Astrocyte of the spinal cord (primary cell): ENCODE measurements at regions not wholly inside any gene's neighbourhood (a gene's known extent, or its start where the extent isn't known, plus 50 kb on each side); places are given as distances from the start of the nearest gene placed in this dataset.

Source experiments
- DNase-seq: peaks from one replicate; pipeline ENCODE4 v3.0.0; 2011; ENCODE audit warnings: low read depth, low spot score
- H3K4me3 ChIP-seq: 2 replicates; pipeline ENCODE4 v1.5.1; 2011; ENCODE audit warnings: low read depth, mild to moderate bottlenecking, low read length, moderate library complexity
- CTCF ChIP-seq: IDR thresholded peaks from 2 replicates; pipeline ENCODE4 v1.5.1; 2012; ENCODE audit warnings: low read depth, mild to moderate bottlenecking, low read length, inconsistent platforms
- in situ Hi-C: cut with HindIII; loops from 2 replicates; pipeline ENCODE4 v1.10.0; 2017; ENCODE audit warnings: low sequenced_read_pairs

- in situ Hi-C loops: no loop called here
- TF ChIP-seq CTCF: no peak
- no peak overlapping the region for H3K4me3 ChIP-seq
- no peak for DNase-seq
Measured at GRCh38 chr16:35691057-35691456, 2231.6 kb downstream of the TP53TG3F start.

DNA sequence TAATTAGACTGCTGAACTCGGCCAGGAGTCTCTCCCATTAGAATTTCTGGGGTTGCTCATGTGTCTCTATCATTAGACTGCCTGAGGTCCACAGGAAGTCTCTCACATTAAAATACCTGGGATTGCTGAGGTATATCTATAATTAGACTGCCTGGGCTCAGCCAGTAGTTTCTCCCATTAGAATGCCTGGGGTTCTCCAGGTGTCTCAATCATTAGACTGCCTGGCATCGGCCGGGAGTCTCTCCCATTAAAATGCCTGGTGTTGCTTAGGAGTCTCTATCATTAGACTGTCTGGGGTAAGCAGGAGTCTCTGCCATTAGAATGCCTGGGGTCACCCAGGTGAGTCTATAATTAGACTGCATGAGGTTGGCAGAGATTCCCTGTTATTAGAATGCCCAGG, 2233.4 kb downstream of the TP53TG3F start:
- in situ Hi-C loops: no loop called here
- no peak overlapping the region for H3K4me3 ChIP-seq
- TF ChIP-seq CTCF: no peak
- no peak for DNase-seq

GRCh38 chr16:35706901-35707300, 2247.5 kb downstream of the TP53TG3F start:
- DNase-seq: no peak
- in situ Hi-C loops: no loop called here
- H3K4me3 ChIP-seq: no peak overlapping the region
- TF ChIP-seq CTCF: no peak

GRCh38 chr16:35711435-35711834, 2252.0 kb downstream of the TP53TG3F start:
- DNase-seq: no peak
- in situ Hi-C loops: no loop called here
- H3K4me3 ChIP-seq: no peak overlapping the region
- TF ChIP-seq CTCF: no peak

GRCh38 chr16:35711958-35712357, 2252.5 kb downstream of the TP53TG3F start:
- no peak for DNase-seq
- no peak for TF ChIP-seq CTCF
- no peak overlapping the region for H3K4me3 ChIP-seq
- in situ Hi-C loops: no loop called here

GRCh38 chr16:35713762-35714650, 2254.6 kb downstream of the TP53TG3F start:
- in situ Hi-C loops: no loop called here
- H3K4me3 ChIP-seq: no peak overlapping the region
- no peak for TF ChIP-seq CTCF
- DNase-seq: no peak
